Limb (tissue), 2 donors: ENCODE measurements at regions not wholly inside any gene's neighbourhood (a gene's known extent, or its start where the extent isn't known, plus 50 kb on each side); places are given as distances from the start of the nearest gene placed in this dataset.
"Not testable (repeated sequence)": the region's sequence is repeated elsewhere in the genome, so short reads cannot be mapped to it uniquely, and the experiment has no call there.

Experiments used
- DNase-seq, 2 donors: peaks; one replicate each; pipeline ENCODE4 v3.0.0-alpha.2; 2016; ENCODE audit errors: extremely low spot score in 2 of 2

DNA sequence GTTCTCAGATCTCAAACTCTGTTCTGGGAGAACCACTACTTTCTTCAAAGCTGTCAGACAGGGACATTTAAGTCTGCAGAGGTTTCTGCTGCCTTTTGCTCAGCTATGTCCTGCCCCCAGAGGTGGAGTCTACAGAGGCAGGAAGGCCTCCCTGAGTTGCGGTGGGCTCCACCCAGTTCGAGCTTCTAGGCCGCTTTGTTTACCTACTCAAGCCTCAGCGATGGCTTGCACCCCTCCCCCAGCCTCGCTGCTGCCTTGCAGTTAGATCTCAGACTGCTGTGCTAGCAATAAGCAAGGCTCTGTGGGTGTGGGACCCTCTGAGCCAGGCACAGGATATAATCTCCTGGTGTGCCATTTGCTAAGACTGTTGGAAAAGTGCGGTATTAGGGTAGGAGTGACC is 115.1 kb downstream of the YIPF5 start:
- DNase-seq, result not testable (repeated sequence)

GRCh38 chr5:144060091-144060490 is 110.4 kb downstream of the YIPF5 start:
- not testable (repeated sequence) for DNase-seq

GRCh38 chr5:144060598-144060997 is 109.9 kb downstream of the YIPF5 start:
- no peak for DNase-seq

- no peak for DNase-seq
These were observed 104.7 kb downstream of the YIPF5 start for GRCh38 chr5:144065786-144066185.

DNA sequence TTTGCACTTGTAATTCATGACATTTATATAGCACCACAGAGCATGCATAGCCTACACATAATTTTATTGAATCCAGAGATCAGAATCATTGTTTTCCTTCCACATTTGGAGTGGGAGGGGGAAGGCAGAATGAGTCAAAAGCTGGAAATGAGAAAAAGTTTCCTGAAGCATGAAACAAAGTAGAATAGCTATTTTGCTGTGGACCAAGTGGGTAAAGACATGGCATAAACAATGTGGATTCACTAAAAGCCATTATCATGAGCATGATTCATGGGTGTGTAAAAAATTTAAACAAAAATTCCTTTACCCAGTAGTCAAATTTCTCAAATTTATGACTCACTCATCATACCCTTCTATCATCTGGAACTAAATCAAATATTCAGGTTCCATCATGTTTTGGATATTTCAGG is 97.9 kb downstream of the YIPF5 start:
- no peak for DNase-seq

DNA sequence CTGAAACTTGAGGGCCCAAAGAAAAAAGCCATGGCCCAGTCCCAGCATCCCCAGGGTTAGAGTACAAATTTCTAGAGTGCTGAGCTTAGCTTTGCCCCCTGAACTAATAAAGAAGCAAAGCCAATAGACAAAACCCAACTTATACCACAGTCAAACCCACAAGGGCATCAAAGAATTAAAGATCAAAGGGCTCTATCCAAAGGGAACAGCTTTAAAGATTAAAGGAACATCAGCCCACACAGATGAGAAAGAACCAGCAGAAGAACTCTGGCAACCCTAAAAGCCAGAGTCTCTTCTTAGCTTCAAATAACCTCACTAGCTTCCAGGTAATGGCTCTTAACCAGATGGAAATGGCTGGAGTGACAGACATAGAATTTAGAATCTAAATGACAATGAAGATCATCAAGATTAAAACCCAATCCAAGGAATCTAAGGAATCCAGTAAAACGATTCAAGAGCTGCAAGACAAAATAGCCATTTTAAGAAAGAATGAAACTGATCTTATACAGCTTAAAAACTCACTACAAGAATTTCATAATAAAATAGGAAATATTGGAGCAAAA is 93.9 kb downstream of the YIPF5 start:
- no peak for DNase-seq

DNA sequence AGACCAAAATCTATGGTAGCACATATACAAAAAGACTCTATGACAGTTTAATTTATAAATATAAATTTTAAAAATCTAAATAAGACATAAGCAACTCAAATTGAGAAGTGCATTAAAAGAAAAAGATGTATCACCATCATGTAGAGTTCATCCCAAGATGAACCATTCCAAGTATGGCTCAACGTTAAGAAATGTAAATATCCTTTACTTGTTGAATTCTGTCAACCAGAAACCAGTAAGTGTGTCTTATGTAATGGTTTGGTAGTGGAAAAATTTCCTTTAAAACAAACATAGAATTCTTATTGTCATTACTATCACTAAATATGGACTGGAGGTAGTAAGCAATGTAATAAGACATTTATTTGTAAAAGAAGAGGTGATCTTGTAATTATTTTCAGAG is 87.3 kb downstream of the YIPF5 start:
- no peak for DNase-seq

DNA sequence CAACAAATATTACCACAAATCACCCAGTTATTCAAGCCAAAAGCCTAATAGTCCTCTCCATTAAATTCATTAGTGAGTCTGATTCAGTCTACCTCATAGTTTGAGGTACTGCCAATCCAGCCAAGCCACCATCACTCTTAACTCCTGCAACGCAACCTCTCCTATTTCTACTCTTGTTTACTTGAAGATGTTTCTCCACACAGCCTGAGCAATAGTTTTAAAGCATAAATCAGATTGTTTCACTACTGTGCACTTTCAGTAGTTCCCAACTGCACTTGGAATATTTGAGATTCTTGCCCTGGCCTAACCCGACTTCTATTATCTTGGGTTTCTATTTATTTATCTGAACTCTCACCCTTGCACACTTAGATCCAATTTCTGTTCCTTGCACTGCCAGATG is 85.5 kb downstream of the YIPF5 start:
- DNase-seq, result no peak

DNA sequence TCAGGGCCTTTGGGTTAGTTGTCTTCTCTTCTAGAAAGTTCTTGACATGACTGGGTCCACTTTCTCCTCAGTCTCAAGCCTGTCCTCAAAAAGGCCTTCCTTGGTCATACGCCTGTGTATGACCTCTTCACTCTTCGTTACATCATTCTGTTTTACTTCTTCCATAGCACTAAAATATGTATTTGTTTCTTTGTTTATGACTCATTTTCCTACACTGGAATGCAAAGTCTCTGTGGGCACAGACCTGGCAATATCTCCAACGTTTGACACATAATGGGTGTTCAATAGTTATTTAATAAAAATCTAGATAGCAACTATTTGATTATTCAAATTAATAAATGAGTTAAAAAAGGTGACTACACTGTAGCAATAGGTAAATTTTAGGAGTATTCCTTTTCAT is 85.1 kb downstream of the YIPF5 start:
- no peak for DNase-seq

DNA sequence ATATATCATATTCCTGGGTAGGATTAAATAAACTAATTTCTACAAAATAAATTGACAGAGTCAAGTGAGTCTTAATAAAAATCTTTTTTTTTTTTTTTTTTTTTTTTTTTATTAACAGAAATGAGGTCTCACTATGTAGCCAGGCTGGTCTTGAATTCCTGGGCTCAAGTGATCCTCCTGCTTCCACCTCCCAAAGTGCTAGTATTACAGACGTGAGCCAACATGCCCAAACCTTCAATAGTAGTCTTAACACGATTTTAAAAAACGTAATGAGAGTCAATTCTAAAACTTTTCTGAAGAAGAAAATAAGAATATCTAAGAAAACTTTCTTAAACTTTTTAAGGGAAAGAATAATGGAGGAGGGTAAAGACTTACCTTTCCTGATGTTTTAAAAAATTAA is 84.2 kb downstream of the YIPF5 start:
- DNase-seq, result no peak

- no peak for DNase-seq
These were observed 82.9 kb downstream of the YIPF5 start for GRCh38 chr5:144087576-144087975.

DNA sequence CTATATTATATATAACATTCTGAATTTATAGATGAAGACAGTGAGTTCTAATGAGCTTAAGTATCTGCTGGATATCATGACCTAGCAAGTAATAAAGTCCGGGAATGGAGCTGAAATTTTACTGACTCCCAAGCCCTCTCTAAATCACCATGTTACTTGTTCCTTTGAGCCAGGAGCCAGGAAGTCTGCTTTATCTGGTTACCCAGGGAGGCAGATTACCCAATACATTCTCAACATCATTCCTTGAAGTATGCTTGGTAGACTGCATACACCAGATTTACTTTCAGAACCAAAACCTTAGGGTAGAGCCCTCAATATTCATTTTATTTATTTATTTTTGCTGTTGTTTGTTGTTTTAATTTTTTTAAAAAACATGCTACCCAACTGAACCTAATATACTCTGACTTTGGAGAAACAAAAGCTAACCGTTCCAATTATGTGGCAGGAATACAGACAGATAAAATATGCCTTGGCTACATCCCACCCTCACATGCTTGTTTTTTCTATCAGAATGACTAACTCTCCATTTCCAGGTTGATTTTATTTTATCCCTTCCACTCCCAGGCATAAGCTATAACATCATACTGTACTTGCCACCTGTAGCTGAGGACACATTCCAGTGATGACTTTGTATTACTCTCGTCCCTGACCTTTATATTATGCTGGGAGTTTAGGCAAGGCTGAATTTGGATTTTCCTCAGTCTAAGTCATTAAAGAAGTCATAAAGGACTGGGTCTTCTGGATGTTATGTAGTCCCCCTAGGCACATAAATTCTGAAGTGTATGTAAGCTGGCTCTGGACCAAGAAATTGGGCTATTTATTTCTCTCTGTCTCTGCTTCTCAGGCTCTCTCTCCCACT is 82.0 kb downstream of the YIPF5 start:
- DNase-seq, result peak in 1 of 2 donors; percentile 72

- DNase-seq, result no peak
These were observed 80.9 kb downstream of the YIPF5 start for GRCh38 chr5:144089401-144090021.

- DNase-seq, result no peak
These were observed 78.0 kb downstream of the YIPF5 start for GRCh38 chr5:144092508-144092907.

DNA sequence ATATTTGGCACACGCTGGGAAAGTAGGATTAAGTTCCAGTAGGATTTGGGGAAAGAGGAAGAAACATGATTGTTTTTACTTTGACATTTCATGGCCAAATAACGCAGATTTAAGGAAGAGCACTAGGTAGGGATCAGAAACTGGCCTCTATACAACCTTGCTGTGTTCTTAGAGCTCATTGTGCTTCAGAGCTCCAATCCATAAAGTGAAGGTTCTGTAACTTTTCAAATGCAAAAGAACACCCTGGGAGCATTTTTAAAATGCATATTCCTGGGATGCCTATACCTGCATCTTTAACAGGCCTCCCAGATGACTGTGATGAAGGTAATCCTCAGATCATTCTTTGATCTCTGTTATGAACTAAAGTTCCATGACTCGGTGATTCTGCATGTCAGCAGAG is 77.1 kb downstream of the YIPF5 start:
- no peak for DNase-seq

- no peak for DNase-seq
These were observed 76.6 kb downstream of the YIPF5 start for GRCh38 chr5:144093868-144094267.

DNA sequence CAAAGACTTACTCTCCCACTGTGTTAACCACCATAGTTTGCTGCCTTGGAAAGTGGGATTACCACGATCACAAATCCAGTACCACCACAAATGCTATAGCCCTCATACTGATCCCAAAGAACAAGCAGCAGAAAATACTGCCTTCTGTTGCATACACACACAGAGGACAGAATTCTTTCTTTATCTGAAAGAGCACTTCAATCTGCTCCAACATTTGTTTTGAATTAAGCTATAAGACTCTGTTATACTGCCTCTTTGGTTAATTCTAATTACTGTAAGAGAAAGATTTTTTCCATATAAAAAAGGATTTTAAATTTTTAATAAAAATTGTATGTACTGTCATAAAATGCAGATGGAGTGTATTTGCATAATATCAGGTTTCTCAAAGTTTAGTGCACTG is 69.8 kb downstream of the YIPF5 start:
- no peak for DNase-seq

GRCh38 chr5:144101616-144102015 is 68.8 kb downstream of the YIPF5 start:
- DNase-seq, result no peak

GRCh38 chr5:144102361-144102760 is 68.1 kb downstream of the YIPF5 start:
- no peak for DNase-seq

DNA sequence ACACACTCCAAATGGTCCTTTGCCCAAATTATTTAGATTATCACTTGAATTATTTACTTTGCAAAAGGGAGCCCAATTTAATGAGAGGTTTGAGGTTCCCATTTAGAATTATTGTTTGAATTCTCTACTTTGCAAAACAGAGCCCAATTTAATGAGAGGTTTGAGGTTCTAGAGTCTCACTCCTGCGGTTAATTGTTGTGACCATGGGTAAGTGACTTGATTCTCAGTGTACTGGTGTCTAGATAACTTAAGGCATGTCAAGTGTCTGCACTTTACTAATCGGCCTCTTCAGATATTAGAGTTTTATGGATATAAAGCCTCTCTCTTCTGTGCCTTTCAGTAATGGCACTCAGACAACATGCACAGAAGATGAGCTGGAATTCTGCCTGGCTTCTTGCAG is 67.5 kb downstream of the YIPF5 start:
- no peak for DNase-seq

- DNase-seq, result no peak
These were observed 66.6 kb downstream of the YIPF5 start for GRCh38 chr5:144103611-144104485.

- DNase-seq, result no peak
These were observed 65.1 kb downstream of the YIPF5 start for GRCh38 chr5:144105371-144105770.
